GM13977 (cell line): ENCODE measurements at regions not wholly inside any gene's neighbourhood (a gene's known extent, or its start where the extent isn't known, plus 50 kb on each side); places are given as distances from the start of the nearest gene placed in this dataset.

Experiments used
- DNase-seq: peaks from one replicate; pipeline ENCODE4 v3.0.0; 2012; ENCODE audit warnings: low spot score
- CTCF ChIP-seq: IDR thresholded peaks from 2 replicates; pipeline ENCODE4 v1.5.1; 2012; ENCODE audit warnings: mild to moderate bottlenecking, control low read depth; ENCODE audit not compliant: insufficient read depth; ENCODE audit errors: extremely low read depth, missing control alignments
- in situ Hi-C: fragments of 300-500 bp; cut with MboI; formaldehyde crosslinking; loops from one replicate; pipeline ENCODE4 v1.12.0; 2022; ENCODE audit warnings: low sequenced_read_pairs, low pct_unique_long_range_greater_than_20kb, mixed read lengths, inconsistent platforms; ENCODE audit not compliant: unreplicated experiment

GRCh38 chr1:99566290-99567021 lies 79.5 kb upstream of the PALMD start:
- in situ Hi-C loops = no loop called here
- TF ChIP-seq CTCF = no peak
- no peak for DNase-seq

GRCh38 chr1:99570486-99571089 lies 75.3 kb upstream of the PALMD start:
- no peak for TF ChIP-seq CTCF
- DNase-seq = no peak
- in situ Hi-C loops = no loop called here

- no peak for DNase-seq
- TF ChIP-seq CTCF = no peak
- in situ Hi-C loops = no loop called here
Measured at GRCh38 chr1:99571092-99571734, 74.7 kb upstream of the PALMD start.

- no peak for DNase-seq
- in situ Hi-C loops = no loop called here
- TF ChIP-seq CTCF = no peak
Measured at GRCh38 chr1:99573431-99574217, 72.3 kb upstream of the PALMD start.

- DNase-seq = no peak
- TF ChIP-seq CTCF = no peak
- in situ Hi-C loops = no loop called here
Measured at GRCh38 chr1:99577313-99577712, 68.6 kb upstream of the PALMD start.

- TF ChIP-seq CTCF = no peak
- DNase-seq = no peak
- in situ Hi-C loops = no loop called here
Measured at GRCh38 chr1:99579691-99580172, 66.2 kb upstream of the PALMD start.
